Parathyroid adenoma (tissue), 2 donors: ENCODE measurements at regions not wholly inside any gene's neighbourhood (a gene's known extent, or its start where the extent isn't known, plus 50 kb on each side); places are given as distances from the start of the nearest gene placed in this dataset.

Experiments used
- H2AFZ ChIP-seq: fragments of 300-600 bp; sonication (generic); one replicate; pipeline ENCODE4 v1.7.0; 2017; ENCODE audit warnings: antibody characterized with exemption, mild to moderate bottlenecking
- H3K27ac ChIP-seq: fragments of 300-600 bp; sonication (generic); one replicate; pipeline ENCODE4 v1.7.0; 2017
- H3K27me3 ChIP-seq: fragments of 300-600 bp; sonication (generic); one replicate; pipeline ENCODE4 v1.7.0; 2017; ENCODE audit warnings: low read length; ENCODE audit not compliant: control insufficient read depth, insufficient read depth
- H3K36me3 ChIP-seq: fragments of 300-600 bp; sonication (generic); one replicate; pipeline ENCODE4 v1.7.0; 2017; ENCODE audit warnings: low read length; ENCODE audit not compliant: control insufficient read depth, insufficient read depth
- H3K4me1 ChIP-seq: fragments of 300-600 bp; sonication (generic); one replicate; pipeline ENCODE4 v1.7.0; 2017; ENCODE audit warnings: control low read depth
- H3K4me2 ChIP-seq: fragments of 300-600 bp; sonication (generic); one replicate; pipeline ENCODE4 v1.7.0; 2017; ENCODE audit warnings: low read length
- H3K4me3 ChIP-seq: fragments of 300-600 bp; sonication (generic); one replicate; pipeline ENCODE4 v1.7.0; 2017; ENCODE audit warnings: low read depth, low read length
- H3K79me2 ChIP-seq: fragments of 300-600 bp; sonication (generic); one replicate; pipeline ENCODE4 v1.7.0; 2017; ENCODE audit warnings: control low read depth
- H3K9ac ChIP-seq: fragments of 300-600 bp; sonication (generic); one replicate; pipeline ENCODE4 v1.7.0; 2017; ENCODE audit warnings: mild to moderate bottlenecking
- H3K9me3 ChIP-seq: fragments of 300-600 bp; sonication (generic); one replicate; pipeline ENCODE4 v1.7.0; 2017; ENCODE audit warnings: low read length; ENCODE audit not compliant: control insufficient read depth
- TF ChIP-seq, protein P1 (sequence below): fragments of 300-600 bp; sonication (generic); IDR thresholded peaks from one replicate; pipeline ENCODE4 v1.7.0; 2017; ENCODE audit warnings: antibody characterized with exemption, mild to moderate bottlenecking
- donor health status: primary hyperparathyroidism.

DNA sequence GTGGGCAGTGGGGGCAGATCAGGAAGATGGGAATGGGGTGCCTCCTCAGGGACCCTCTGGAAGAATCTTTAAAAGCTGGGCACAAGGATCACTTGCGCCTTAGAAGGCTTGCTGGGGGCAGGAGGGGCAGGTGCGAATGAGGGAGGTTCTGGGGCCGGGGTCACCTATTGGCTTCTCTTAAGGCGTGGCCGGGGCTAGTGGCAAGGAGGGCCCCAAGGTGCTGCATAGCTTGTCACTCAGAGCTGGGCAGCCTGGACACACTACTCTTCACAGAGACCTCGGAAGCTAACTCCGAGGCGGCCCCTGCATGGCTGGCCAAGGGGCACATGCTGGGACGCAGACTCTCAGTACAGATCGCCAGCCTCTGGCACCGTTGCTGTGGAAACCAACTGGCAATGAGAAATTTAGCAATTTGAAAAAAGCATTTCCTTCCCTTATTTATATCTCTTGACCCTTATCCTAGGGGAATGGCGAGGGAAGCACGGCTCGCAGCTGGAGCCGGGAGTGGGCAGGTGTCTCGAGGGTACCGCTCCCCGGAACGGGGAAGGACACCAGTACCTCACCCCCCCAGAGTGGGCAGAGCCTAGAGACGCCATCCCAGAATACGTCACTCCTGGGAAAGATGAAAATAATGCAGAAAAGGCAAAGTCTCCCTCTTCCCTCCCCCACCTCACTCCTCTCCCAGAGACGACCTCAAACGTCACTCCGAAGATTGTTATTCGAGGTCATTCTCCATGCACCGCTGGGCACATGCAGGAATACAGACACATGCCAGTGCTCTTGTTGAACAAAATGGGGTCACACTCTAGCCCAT, 188.1 kb downstream of the CTTN start:
- no peaks in the 10 kb centered on the region for H3K79me2 ChIP-seq
- H3K9ac ChIP-seq, result no peak overlapping the region
- H3K27me3 ChIP-seq, result no peaks in the 10 kb centered on the region
- no peak overlapping the region for H2AFZ ChIP-seq
- H3K27ac ChIP-seq, result no peak overlapping the region
- H3K9me3 ChIP-seq, result no peaks in the 10 kb centered on the region
- TF ChIP-seq, protein P1, sequence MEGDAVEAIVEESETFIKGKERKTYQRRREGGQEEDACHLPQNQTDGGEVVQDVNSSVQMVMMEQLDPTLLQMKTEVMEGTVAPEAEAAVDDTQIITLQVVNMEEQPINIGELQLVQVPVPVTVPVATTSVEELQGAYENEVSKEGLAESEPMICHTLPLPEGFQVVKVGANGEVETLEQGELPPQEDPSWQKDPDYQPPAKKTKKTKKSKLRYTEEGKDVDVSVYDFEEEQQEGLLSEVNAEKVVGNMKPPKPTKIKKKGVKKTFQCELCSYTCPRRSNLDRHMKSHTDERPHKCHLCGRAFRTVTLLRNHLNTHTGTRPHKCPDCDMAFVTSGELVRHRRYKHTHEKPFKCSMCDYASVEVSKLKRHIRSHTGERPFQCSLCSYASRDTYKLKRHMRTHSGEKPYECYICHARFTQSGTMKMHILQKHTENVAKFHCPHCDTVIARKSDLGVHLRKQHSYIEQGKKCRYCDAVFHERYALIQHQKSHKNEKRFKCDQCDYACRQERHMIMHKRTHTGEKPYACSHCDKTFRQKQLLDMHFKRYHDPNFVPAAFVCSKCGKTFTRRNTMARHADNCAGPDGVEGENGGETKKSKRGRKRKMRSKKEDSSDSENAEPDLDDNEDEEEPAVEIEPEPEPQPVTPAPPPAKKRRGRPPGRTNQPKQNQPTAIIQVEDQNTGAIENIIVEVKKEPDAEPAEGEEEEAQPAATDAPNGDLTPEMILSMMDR, result no peak
- H3K4me3 ChIP-seq, result no peak overlapping the region
- H3K4me2 ChIP-seq, result no peak overlapping the region
- no peaks in the 10 kb centered on the region for H3K36me3 ChIP-seq
- H3K4me1 ChIP-seq, result no peaks in the 10 kb centered on the region

DNA sequence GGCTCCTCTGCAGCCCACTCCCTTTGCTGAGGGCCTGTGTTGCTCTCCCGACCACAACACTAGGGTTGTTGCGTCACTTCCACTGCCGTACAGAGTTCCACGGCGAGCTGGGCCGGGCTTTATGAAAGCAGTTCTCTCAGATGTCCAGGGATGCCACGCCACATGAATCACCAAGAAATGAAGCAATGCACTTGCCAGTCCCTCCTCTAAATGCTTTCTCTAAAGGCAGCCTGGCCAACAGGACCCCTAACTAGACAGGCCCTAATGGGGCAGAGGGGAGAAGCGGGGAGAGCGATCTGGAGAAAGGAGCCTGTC, 188.7 kb downstream of the CTTN start:
- no peaks in the 10 kb centered on the region for H3K4me1 ChIP-seq
- no peak overlapping the region for H3K9ac ChIP-seq
- no peaks in the 10 kb centered on the region for H3K9me3 ChIP-seq
- TF ChIP-seq, protein P1, result no peak
- no peaks in the 10 kb centered on the region for H3K79me2 ChIP-seq
- no peaks in the 10 kb centered on the region for H3K36me3 ChIP-seq
- no peak overlapping the region for H2AFZ ChIP-seq
- H3K27me3 ChIP-seq, result no peaks in the 10 kb centered on the region
- H3K27ac ChIP-seq, result no peak overlapping the region
- H3K4me3 ChIP-seq, result no peak overlapping the region
- H3K4me2 ChIP-seq, result no peak overlapping the region

DNA sequence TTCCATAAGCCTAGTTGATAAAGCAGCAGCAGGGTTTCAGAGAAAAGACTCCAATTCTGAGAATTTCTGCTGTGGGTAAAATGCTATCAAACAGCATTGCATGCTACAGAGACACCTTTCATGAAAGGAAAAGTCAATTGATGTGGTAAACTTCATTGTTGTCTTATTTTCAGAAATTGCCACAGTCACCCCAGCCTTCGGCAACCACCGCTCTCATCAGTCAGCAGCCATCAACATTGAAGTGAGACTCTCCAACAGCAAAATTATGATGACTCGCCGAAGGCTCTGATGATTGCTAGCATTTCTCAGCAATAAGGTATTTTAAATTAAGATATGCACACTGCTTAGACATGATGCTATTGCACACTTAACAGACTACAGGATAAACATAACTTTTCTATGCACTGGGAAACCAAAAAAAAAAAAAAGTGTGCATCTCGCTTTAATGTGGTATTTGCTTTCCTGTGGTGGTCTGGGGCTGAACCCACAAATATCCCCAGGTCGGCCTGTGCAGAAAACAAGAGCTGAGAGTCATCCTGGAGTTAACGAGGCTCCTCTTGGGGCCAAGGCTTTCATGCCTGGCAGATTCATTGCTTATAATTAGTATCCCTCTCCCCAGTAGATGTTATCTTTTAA, 192.1 kb downstream of the CTTN start:
- no peak overlapping the region for H3K27ac ChIP-seq
- no peaks in the 10 kb centered on the region for H3K27me3 ChIP-seq
- no peaks in the 10 kb centered on the region for H3K79me2 ChIP-seq
- H3K4me3 ChIP-seq, result no peak overlapping the region
- TF ChIP-seq, protein P1, result no peak
- H3K9me3 ChIP-seq, result no peaks in the 10 kb centered on the region
- no peak overlapping the region for H3K9ac ChIP-seq
- H3K4me2 ChIP-seq, result no peak overlapping the region
- H2AFZ ChIP-seq, result no peak overlapping the region
- no peaks in the 10 kb centered on the region for H3K36me3 ChIP-seq
- H3K4me1 ChIP-seq, result no peaks in the 10 kb centered on the region

DNA sequence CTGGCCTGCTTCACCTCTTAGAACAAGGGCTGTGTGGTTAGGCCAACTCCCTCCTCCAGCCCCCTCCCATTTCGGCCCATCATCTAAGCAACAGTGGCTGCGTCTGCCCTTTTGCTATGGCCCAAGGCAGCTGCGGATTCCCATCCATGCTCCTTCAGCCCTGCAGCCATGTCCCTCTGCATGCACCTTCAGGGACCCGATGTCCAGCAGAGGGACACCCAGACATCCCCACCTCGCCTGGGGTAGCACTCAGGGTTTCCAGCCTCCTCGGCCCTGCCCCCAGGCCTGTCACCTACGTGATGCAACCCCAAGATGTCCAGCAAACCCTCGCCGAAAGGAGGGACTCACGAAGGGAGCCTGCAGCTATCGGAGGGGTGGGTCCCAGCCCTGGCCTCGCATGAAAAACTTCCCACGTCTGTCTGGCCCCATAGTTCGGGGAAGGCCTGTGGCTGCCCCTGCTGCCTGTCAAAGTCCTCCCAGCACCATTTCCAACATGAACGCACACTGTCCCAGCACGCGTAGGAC, 194.4 kb downstream of the CTTN start:
- Histone ChIP-seq H3K9ac (no peak overlapping the region), H3K4me2 (no peak overlapping the region), H2AFZ (no peak overlapping the region), H3K27ac (no peak overlapping the region), H3K4me3 (no peak overlapping the region), H3K79me2 (no peaks in the 10 kb centered on the region), H3K4me1 (no peaks in the 10 kb centered on the region), H3K9me3 (no peaks in the 10 kb centered on the region), H3K27me3 (no peaks in the 10 kb centered on the region), H3K36me3 (no peaks in the 10 kb centered on the region)
- TF ChIP-seq, protein P1, result no peak
